SK-N-MC (cell line): ENCODE measurements at regions not wholly inside any gene's neighbourhood (a gene's known extent, or its start where the extent isn't known, plus 50 kb on each side); places are given as distances from the start of the nearest gene placed in this dataset.

Experiments
- DNase-seq: peaks from one replicate; pipeline ENCODE4 v3.0.0-alpha.2; 2011; ENCODE audit warnings: low read depth, low spot score
- H3K27ac ChIP-seq: fragments of 200-600 bp; sonication (generic); 2 replicates; pipeline ENCODE4 v1.5.1; 2016; ENCODE audit warnings: mixed run types
- H3K36me3 ChIP-seq: fragments of 200-600 bp; sonication (generic); 2 replicates; pipeline ENCODE4 v1.6.1; 2017; ENCODE audit warnings: antibody characterized with exemption, low read length, mixed read lengths; ENCODE audit not compliant: insufficient read depth
- H3K4me3 ChIP-seq: fragments of 200-600 bp; sonication (generic); 2 replicates; pipeline ENCODE4 v1.5.1; 2016
- H3K9ac ChIP-seq: fragments of 200-600 bp; sonication (generic); 2 replicates; pipeline ENCODE4 v1.8.0; 2017; ENCODE audit warnings: mixed run types, mixed read lengths; ENCODE audit not compliant: insufficient read length
- H3K9me3 ChIP-seq: fragments of 200-600 bp; sonication (generic); 2 replicates; pipeline ENCODE4 v1.6.1; 2017; ENCODE audit warnings: low read depth, mild to moderate bottlenecking, antibody characterized with exemption, low read length, moderate library complexity, mixed read lengths
- EZH2 ChIP-seq: fragments of 200-600 bp; sonication (generic); IDR thresholded peaks from one replicate; pipeline ENCODE4 v1.6.1; 2017; ENCODE audit warnings: antibody characterized with exemption
- FOXP2 ChIP-seq: optimal IDR thresholded peaks from 2 replicates; pipeline ENCODE3; 2011; ENCODE audit warnings: mild to moderate bottlenecking, moderate library complexity; ENCODE audit not compliant: insufficient read depth; ENCODE audit errors: extremely low read length, control extremely low read depth
- POLR2AphosphoS5 ChIP-seq: IDR thresholded peaks from 2 replicates; pipeline ENCODE4 v1.6.1; 2012; ENCODE audit warnings: mild to moderate bottlenecking, low read depth, low read length, borderline replicate concordance

DNA sequence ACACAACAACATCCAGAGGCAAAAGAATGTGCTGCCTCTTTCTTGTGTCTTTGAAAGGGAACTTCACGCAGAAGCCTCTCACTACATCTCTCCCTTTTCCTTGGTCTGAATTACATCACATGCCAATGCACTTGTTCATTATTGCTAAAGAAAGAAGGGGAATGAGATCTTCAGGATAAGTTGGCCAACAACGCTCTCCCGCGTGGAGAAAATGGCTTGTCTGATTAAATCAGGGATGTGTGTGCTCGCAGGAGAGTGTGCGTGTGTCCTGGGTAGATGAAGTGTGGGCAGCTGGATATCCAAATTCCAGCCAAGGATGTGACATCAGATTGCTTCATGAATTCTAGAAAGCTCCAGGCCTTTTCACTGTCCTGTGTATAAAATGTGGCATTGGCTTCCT, 541.6 kb upstream of the FZD8 start:
- Histone ChIP-seq H3K36me3 (no peaks in the 10 kb centered on the region), H3K27ac (no peak overlapping the region), H3K9me3 (no peaks in the 10 kb centered on the region), H3K4me3 (no peak overlapping the region), H3K9ac (no peak overlapping the region)
- no peak for DNase-seq
- TF ChIP-seq POLR2AphosphoS5 (no peak), FOXP2 (no peak)

DNA sequence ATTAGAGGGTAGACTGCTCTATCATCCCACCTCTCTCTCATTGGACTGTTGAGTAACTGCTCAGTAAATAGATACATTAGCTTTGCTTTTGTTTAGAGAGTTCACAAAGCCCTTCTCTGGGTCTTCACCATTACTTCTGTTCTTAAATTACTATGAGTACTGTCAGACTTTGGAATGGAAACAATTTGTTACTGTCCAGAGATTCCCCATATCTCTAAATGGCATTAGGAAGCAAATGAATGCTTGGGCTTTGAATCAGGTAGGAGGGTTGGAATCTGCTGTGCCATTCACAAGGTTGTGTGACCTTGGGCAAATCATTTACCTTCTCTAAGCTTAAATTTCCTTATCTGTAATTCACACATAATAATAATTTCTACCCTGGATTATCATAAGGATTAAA, 541.0 kb upstream of the FZD8 start:
- Histone ChIP-seq H3K27ac (no peak overlapping the region), H3K9me3 (no peaks in the 10 kb centered on the region), H3K4me3 (no peak overlapping the region), H3K9ac (no peak overlapping the region), H3K36me3 (no peaks in the 10 kb centered on the region)
- no peak for DNase-seq
- TF ChIP-seq EZH2, result no peak
- TF ChIP-seq POLR2AphosphoS5, result no peak
- TF ChIP-seq FOXP2, result no peak

DNA sequence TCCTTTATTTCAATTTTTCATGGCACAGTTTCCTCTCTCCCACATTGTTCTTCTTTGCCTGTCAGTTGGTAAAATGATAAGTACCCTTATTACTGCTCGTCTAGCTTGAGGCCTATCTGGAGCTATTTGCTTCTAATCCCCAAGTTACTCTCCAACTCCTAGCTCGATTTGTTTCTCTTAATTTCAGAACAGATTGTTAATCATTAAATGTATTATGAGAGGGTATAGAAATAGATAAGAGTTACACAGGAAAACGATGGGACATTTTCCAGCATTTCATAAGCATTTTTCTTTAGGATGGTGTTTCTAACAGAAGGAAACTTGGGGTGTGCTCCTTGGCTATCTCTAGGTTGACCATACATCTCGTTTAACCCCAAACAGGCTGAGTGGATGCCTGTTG, 540.5 kb upstream of the FZD8 start:
- Histone ChIP-seq H3K9ac (no peak overlapping the region), H3K36me3 (no peaks in the 10 kb centered on the region), H3K27ac (no peak overlapping the region), H3K9me3 (no peaks in the 10 kb centered on the region), H3K4me3 (no peak overlapping the region)
- TF ChIP-seq FOXP2 (no peak), EZH2 (no peak)
- DNase-seq, result no peak

DNA sequence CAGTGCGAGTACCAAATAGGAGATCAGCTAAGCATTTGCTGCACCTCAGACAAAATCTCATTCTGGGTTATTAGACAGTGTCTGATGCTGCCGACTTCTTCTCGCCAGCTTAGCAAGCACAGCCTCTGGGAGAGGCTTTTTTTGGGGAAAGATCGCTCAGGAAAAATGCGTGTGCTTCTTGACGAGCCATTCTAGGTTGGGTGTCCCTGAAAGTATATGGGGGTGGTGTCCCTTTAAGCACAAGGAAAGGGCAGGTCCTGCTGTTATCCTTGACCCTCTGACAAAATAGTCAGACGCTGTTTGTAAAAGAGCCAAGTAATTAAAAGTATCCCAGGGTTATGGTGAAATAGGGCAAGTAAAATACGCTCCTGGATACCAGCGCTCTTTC, 540.1 kb upstream of the FZD8 start:
- Histone ChIP-seq H3K9ac (no peak overlapping the region), H3K36me3 (no peaks in the 10 kb centered on the region), H3K9me3 (no peaks in the 10 kb centered on the region), H3K4me3 (no peak overlapping the region), H3K27ac (no peak overlapping the region)
- no peak for DNase-seq
- TF ChIP-seq FOXP2, result no peak
- no peak for TF ChIP-seq EZH2
- no peak for TF ChIP-seq POLR2AphosphoS5

DNA sequence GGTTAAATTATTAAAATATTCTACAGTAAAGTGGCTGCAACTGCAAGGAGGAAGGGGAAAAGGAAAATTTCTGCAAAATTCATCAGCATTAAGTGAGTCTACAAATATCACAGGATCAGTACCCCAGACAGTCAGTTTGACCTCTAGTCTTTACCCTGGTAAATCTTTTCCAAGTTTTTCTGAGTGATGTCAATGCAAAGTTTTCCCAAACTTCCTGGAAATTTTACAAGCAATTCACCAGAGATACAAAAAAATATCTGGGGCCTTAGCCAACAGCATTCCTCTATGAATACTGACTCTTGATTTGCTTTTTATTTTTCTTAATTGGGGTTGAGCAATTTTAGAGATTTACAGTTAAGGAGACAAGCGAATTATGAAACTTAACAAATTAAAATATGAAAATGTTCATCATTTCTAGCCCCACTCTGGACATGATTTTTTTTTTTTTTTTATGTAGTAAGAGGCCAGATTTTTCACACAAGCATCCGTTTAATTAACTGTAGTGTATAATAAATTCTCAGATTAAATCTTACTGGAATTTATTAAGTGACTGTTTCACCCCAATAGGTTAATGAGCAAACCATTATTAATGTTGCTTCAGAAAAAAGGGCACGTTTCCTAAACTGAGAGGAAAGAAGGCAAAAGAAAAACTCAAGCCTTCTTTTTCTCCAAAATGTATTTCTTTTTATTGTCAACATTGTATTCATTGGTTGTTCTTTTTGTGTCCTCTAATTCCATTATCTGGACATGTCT, 539.5 kb upstream of the FZD8 start:
- Histone ChIP-seq H3K27ac (no peak overlapping the region), H3K36me3 (no peaks in the 10 kb centered on the region), H3K9ac (no peak overlapping the region), H3K4me3 (no peak overlapping the region), H3K9me3 (no peaks in the 10 kb centered on the region)
- TF ChIP-seq POLR2AphosphoS5, result no peak
- TF ChIP-seq EZH2, result no peak
- DNase-seq, result no peak

DNA sequence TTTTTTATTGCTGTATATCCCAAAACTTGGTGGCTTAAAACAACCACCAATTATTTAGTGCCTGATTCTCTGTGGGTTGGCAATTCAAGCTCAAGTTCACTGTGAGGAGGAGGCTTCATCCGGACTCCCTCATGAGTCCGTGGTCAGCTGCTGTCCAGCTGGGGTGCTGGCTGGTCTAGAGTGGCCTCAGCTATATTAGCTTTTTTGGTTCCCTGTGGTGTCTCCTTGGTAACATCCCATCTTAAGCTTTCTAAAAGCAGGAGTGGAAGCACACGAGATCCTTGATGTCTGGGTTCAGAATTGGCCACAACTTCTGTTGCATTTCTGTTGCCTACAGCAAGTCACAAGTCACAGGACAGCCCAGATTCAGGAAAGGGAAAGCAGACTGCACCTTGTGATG, 536.5 kb upstream of the FZD8 start:
- H3K27ac ChIP-seq, result no peak overlapping the region
- TF ChIP-seq POLR2AphosphoS5 (no peak), FOXP2 (no peak), EZH2 (no peak)
- H3K9ac ChIP-seq, result no peak overlapping the region
- no peaks in the 10 kb centered on the region for H3K9me3 ChIP-seq
- no peak for DNase-seq
- H3K36me3 ChIP-seq, result no peaks in the 10 kb centered on the region
- H3K4me3 ChIP-seq, result no peak overlapping the region

DNA sequence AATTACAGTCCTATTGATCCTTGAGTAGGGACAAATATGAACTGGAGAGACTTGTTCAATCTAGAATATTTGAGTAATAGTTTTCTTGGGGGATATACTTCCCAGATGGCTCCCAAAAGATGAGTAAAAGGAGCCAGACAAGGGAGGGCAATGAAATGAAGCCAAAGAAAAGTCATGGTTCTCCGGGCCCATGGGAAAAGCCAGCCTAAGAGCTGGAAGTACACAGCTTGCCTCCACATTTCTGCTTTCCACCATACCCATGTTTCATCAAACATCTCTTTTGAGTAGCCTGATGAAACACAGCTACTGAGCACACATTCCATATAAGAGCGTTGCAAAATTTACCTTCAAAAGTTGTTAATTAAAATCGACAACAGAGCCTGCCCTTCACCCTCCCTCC, 535.0 kb upstream of the FZD8 start:
- Histone ChIP-seq H3K9ac (no peak overlapping the region), H3K36me3 (no peaks in the 10 kb centered on the region), H3K9me3 (no peaks in the 10 kb centered on the region), H3K27ac (no peak overlapping the region), H3K4me3 (no peak overlapping the region)
- no peak for DNase-seq
- TF ChIP-seq EZH2, result no peak
- TF ChIP-seq FOXP2, result no peak
- TF ChIP-seq POLR2AphosphoS5, result no peak

DNA sequence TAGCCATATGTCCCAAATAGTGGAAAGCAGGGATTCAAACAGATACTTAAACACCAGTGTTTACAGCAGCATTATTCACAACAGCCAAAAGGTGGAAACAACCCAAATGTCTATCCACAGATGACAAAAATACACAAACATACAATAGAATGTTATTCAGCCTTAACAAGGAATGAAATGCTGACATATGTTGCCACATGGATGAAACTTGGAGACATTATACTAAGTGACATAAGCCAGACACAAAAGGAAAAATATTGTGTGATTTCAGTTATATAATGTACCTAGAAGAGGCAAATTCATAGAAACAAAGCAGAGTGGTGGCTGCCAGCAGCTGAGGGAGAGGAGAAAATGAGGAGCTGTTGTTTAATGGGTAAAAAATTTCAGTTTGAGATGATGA, 533.9 kb upstream of the FZD8 start:
- Histone ChIP-seq H3K9ac (no peak overlapping the region), H3K9me3 (no peaks in the 10 kb centered on the region), H3K4me3 (no peak overlapping the region), H3K36me3 (no peaks in the 10 kb centered on the region), H3K27ac (no peak overlapping the region)
- no peak for DNase-seq
- TF ChIP-seq POLR2AphosphoS5 (no peak), FOXP2 (no peak), EZH2 (no peak)

DNA sequence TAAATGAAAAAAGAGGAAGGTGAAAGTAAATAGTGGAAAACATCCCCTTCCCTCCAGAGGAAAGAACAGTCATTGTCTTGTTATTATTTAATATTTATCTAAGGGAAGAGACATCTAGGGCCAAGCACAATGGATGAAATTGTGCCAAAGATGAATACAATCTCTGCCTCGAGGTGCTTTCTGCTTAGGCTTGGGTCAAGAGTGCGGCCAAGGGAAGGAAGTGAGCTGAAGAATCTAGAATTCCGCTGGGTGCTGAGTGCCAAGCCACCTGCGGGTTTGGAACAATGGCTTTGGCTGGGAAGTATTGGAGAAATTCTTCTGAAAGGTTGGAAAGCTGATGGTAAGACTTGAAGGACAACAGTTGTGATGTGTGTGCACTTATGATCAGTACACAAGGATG, 531.3 kb upstream of the FZD8 start:
- H3K9ac ChIP-seq, result no peak overlapping the region
- no peak overlapping the region for H3K4me3 ChIP-seq
- H3K9me3 ChIP-seq, result no peaks in the 10 kb centered on the region
- no peak for TF ChIP-seq EZH2
- TF ChIP-seq POLR2AphosphoS5, result no peak
- no peak for TF ChIP-seq FOXP2
- no peak overlapping the region for H3K27ac ChIP-seq
- DNase-seq, result no peak
- no peaks in the 10 kb centered on the region for H3K36me3 ChIP-seq
